Left ventricle myocardium inferior (tissue), 1 donor: ENCODE measurements at regions not wholly inside any gene's neighbourhood (a gene's known extent, or its start where the extent isn't known, plus 50 kb on each side); places are given as distances from the start of the nearest gene placed in this dataset.

Source experiments
- DNase-seq: peaks from one replicate; pipeline ENCODE4 v3.0.0-alpha.2; 2020
- H3K27ac ChIP-seq: fragments of 200-600 bp; replicated peaks from 2 replicates; pipeline ENCODE4 v1.8.0; 2021
- H3K27me3 ChIP-seq: fragments of 200-600 bp; 2 replicates; pipeline ENCODE4 v1.8.0; 2021; ENCODE audit warnings: low read depth
- H3K36me3 ChIP-seq: fragments of 200-600 bp; 2 replicates; pipeline ENCODE4 v1.8.0; 2021
- H3K4me1 ChIP-seq: fragments of 200-600 bp; 2 replicates; pipeline ENCODE4 v1.8.0; 2021
- H3K4me3 ChIP-seq: fragments of 200-600 bp; 2 replicates; pipeline ENCODE4 v1.8.0; 2021; ENCODE audit warnings: mild to moderate bottlenecking, moderate library complexity
- H3K9me3 ChIP-seq: fragments of 200-600 bp; replicated peaks from 2 replicates; pipeline ENCODE4 v1.8.0; 2021
- intact Hi-C: fragments of 100-400 bp; cut with micrococcal nuclease; formaldehyde crosslinking; loops from one replicate; pipeline ENCODE4 v1.11.0; 2022
- TF ChIP-seq, protein P1 (sequence below): fragments of 200-600 bp; IDR thresholded peaks from 2 replicates; pipeline ENCODE4 v1.8.0; 2021; ENCODE audit warnings: antibody characterized with exemption, mild to moderate bottlenecking, borderline replicate concordance
- donor health status: DM: no; HTN: yes; CAD: no; lungs with severe emphysema.

GRCh38 chr1:198913667-198914066 is 274.8 kb downstream of the PTPRC start:
- H3K4me1 ChIP-seq = peaks cover 47% of the 10 kb centered on the region
- TF ChIP-seq, protein P1, sequence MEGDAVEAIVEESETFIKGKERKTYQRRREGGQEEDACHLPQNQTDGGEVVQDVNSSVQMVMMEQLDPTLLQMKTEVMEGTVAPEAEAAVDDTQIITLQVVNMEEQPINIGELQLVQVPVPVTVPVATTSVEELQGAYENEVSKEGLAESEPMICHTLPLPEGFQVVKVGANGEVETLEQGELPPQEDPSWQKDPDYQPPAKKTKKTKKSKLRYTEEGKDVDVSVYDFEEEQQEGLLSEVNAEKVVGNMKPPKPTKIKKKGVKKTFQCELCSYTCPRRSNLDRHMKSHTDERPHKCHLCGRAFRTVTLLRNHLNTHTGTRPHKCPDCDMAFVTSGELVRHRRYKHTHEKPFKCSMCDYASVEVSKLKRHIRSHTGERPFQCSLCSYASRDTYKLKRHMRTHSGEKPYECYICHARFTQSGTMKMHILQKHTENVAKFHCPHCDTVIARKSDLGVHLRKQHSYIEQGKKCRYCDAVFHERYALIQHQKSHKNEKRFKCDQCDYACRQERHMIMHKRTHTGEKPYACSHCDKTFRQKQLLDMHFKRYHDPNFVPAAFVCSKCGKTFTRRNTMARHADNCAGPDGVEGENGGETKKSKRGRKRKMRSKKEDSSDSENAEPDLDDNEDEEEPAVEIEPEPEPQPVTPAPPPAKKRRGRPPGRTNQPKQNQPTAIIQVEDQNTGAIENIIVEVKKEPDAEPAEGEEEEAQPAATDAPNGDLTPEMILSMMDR = no peak
- DNase-seq = peak; percentile 29
- no peaks in the 10 kb centered on the region for H3K27me3 ChIP-seq
- intact Hi-C loops = no loop called here
- H3K9me3 ChIP-seq = no peaks in the 10 kb centered on the region
- no peaks in the 10 kb centered on the region for H3K36me3 ChIP-seq
- H3K4me3 ChIP-seq = no peak overlapping the region
- H3K27ac ChIP-seq = peak overlapping the region; percentile 7

GRCh38 chr1:198915327-198916231 is 276.7 kb downstream of the PTPRC start:
- no peaks in the 10 kb centered on the region for H3K36me3 ChIP-seq
- no peaks in the 10 kb centered on the region for H3K27me3 ChIP-seq
- H3K4me3 ChIP-seq = no peak overlapping the region
- TF ChIP-seq, protein P1 = no peak
- H3K4me1 ChIP-seq = peaks cover 49% of the 10 kb centered on the region
- H3K9me3 ChIP-seq = no peaks in the 10 kb centered on the region
- no peak overlapping the region for H3K27ac ChIP-seq
- DNase-seq = no peak
- intact Hi-C loops = no loop called here

GRCh38 chr1:198917226-198917625 is 278.4 kb downstream of the PTPRC start:
- TF ChIP-seq, protein P1 = no peak
- intact Hi-C loops = no loop called here
- Histone ChIP-seq H3K36me3 (no peaks in the 10 kb centered on the region), H3K27me3 (no peaks in the 10 kb centered on the region), H3K4me3 (no peak overlapping the region), H3K27ac (no peak overlapping the region), H3K4me1 (peaks cover 53% of the 10 kb centered on the region), H3K9me3 (no peaks in the 10 kb centered on the region)
- no peak for DNase-seq

DNA sequence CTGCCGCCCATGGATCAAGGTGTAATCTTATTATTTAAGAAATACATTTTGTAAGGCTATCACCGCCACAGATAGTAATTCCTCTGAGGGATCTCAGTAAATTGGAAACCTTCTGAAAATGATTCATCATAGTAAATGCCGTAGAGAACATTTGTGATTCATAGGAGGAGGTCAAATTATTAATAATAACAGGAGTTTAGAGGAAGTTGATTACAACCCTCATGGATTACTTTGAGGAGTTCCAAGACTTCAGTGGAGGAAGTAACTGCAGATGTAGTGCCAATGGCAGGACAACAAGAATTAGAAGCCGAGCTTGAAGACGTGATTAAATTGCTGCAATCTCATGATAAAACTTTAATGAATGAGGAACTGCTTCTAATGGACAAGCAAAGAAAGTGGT is 280.1 kb downstream of the PTPRC start:
- Histone ChIP-seq H3K27ac (no peak overlapping the region), H3K4me3 (no peak overlapping the region), H3K4me1 (peaks cover 54% of the 10 kb centered on the region), H3K9me3 (no peaks in the 10 kb centered on the region), H3K36me3 (no peaks in the 10 kb centered on the region), H3K27me3 (no peaks in the 10 kb centered on the region)
- no peak for DNase-seq
- intact Hi-C loops = no loop called here
- TF ChIP-seq, protein P1 = no peak

GRCh38 chr1:198919667-198920398 is 281.0 kb downstream of the PTPRC start:
- no peaks in the 10 kb centered on the region for H3K27me3 ChIP-seq
- intact Hi-C loops = no loop called here
- no peak for DNase-seq
- no peaks in the 10 kb centered on the region for H3K36me3 ChIP-seq
- H3K4me1 ChIP-seq = peaks cover 51% of the 10 kb centered on the region
- no peak overlapping the region for H3K4me3 ChIP-seq
- TF ChIP-seq, protein P1 = no peak
- no peaks in the 10 kb centered on the region for H3K9me3 ChIP-seq
- peak overlapping the region; percentile 2 for H3K27ac ChIP-seq
